ENCODE measurements at regions not wholly inside any gene's neighbourhood (a gene's known extent, or its start where the extent isn't known, plus 50 kb on each side); places are given as distances from the start of the nearest gene placed in this dataset.

- no peak for DNase-seq (ENCODE audit: low read depth, low spot score)
- Histone ChIP-seq H3K36me3 (ENCODE audit: insufficient read depth, low read length) (no peaks in the 10 kb centered on the region), H3K9ac (ENCODE audit: insufficient read length) (no peak overlapping the region), H3K27ac (no peak overlapping the region), H3K4me3 (no peak overlapping the region), H3K9me3 (ENCODE audit: low read depth, low read length) (no peaks in the 10 kb centered on the region)
- TF ChIP-seq EZH2 (IDR thresholded peaks at IDR 0.05) (no peak), FOXP2 (optimal IDR thresholded peaks at IDR 0.05; ENCODE audit: control extremely low read depth, extremely low read length, insufficient read depth) (no peak), POLR2AphosphoS5 (IDR thresholded peaks at IDR 0.05; ENCODE audit: borderline replicate concordance, low read depth, low read length) (no peak)
Observed at GRCh38 chr4:81375745-81376144, 96.0 kb downstream of the RASGEF1B start.

- Histone ChIP-seq H3K9ac (ENCODE audit: insufficient read length) (no peak overlapping the region), H3K27ac (no peak overlapping the region), H3K9me3 (ENCODE audit: low read depth, low read length) (no peaks in the 10 kb centered on the region), H3K36me3 (ENCODE audit: insufficient read depth, low read length) (no peaks in the 10 kb centered on the region), H3K4me3 (no peak overlapping the region)
- DNase-seq (ENCODE audit: low read depth, low spot score), result no peak
- TF ChIP-seq FOXP2 (optimal IDR thresholded peaks at IDR 0.05; ENCODE audit: control extremely low read depth, extremely low read length, insufficient read depth), result no peak
- TF ChIP-seq POLR2AphosphoS5 (IDR thresholded peaks at IDR 0.05; ENCODE audit: borderline replicate concordance, low read depth, low read length), result no peak
- TF ChIP-seq EZH2 (IDR thresholded peaks at IDR 0.05), result no peak
Observed at GRCh38 chr4:81369886-81370285, 101.8 kb downstream of the RASGEF1B start.

GRCh38 chr4:81366779-81367178 is 104.9 kb downstream of the RASGEF1B start:
- Histone ChIP-seq H3K9me3 (ENCODE audit: low read depth, low read length) (no peaks in the 10 kb centered on the region), H3K36me3 (ENCODE audit: insufficient read depth, low read length) (no peaks in the 10 kb centered on the region), H3K9ac (ENCODE audit: insufficient read length) (no peak overlapping the region), H3K4me3 (no peak overlapping the region), H3K27ac (no peak overlapping the region)
- TF ChIP-seq EZH2 (IDR thresholded peaks at IDR 0.05), result no peak
- TF ChIP-seq FOXP2 (optimal IDR thresholded peaks at IDR 0.05; ENCODE audit: control extremely low read depth, extremely low read length, insufficient read depth), result no peak
- TF ChIP-seq POLR2AphosphoS5 (IDR thresholded peaks at IDR 0.05; ENCODE audit: borderline replicate concordance, low read depth, low read length), result no peak
- no peak for DNase-seq (ENCODE audit: low read depth, low spot score)

- Histone ChIP-seq H3K9me3 (ENCODE audit: low read depth, low read length) (no peaks in the 10 kb centered on the region), H3K4me3 (no peak overlapping the region), H3K36me3 (ENCODE audit: insufficient read depth, low read length) (no peaks in the 10 kb centered on the region), H3K9ac (ENCODE audit: insufficient read length) (no peak overlapping the region), H3K27ac (no peak overlapping the region)
- TF ChIP-seq POLR2AphosphoS5 (IDR thresholded peaks at IDR 0.05; ENCODE audit: borderline replicate concordance, low read depth, low read length) (no peak), EZH2 (IDR thresholded peaks at IDR 0.05) (no peak), FOXP2 (optimal IDR thresholded peaks at IDR 0.05; ENCODE audit: control extremely low read depth, extremely low read length, insufficient read depth) (no peak)
- DNase-seq (ENCODE audit: low read depth, low spot score), result no peak
Observed at GRCh38 chr4:81360737-81361136, 111.0 kb downstream of the RASGEF1B start.

- no peaks in the 10 kb centered on the region for H3K9me3 ChIP-seq (ENCODE audit: low read depth, low read length)
- H3K36me3 ChIP-seq (ENCODE audit: insufficient read depth, low read length), result no peaks in the 10 kb centered on the region
- no peak for DNase-seq (ENCODE audit: low read depth, low spot score)
- no peak overlapping the region for H3K9ac ChIP-seq (ENCODE audit: insufficient read length)
- no peak overlapping the region for H3K27ac ChIP-seq
- TF ChIP-seq POLR2AphosphoS5 (IDR thresholded peaks at IDR 0.05; ENCODE audit: borderline replicate concordance, low read depth, low read length) (no peak), EZH2 (IDR thresholded peaks at IDR 0.05) (no peak), FOXP2 (optimal IDR thresholded peaks at IDR 0.05; ENCODE audit: control extremely low read depth, extremely low read length, insufficient read depth) (no peak)
- H3K4me3 ChIP-seq, result no peak overlapping the region
Observed at GRCh38 chr4:81359207-81359606, 112.5 kb downstream of the RASGEF1B start.

- Histone ChIP-seq H3K9ac (ENCODE audit: insufficient read length) (no peak overlapping the region), H3K9me3 (ENCODE audit: low read depth, low read length) (no peaks in the 10 kb centered on the region), H3K36me3 (ENCODE audit: insufficient read depth, low read length) (no peaks in the 10 kb centered on the region), H3K4me3 (no peak overlapping the region), H3K27ac (no peak overlapping the region)
- no peak for TF ChIP-seq POLR2AphosphoS5 (IDR thresholded peaks at IDR 0.05; ENCODE audit: borderline replicate concordance, low read depth, low read length)
- no peak for TF ChIP-seq EZH2 (IDR thresholded peaks at IDR 0.05)
- no peak for TF ChIP-seq FOXP2 (optimal IDR thresholded peaks at IDR 0.05; ENCODE audit: control extremely low read depth, extremely low read length, insufficient read depth)
- no peak for DNase-seq (ENCODE audit: low read depth, low spot score)
Observed at GRCh38 chr4:81358154-81358553, 113.6 kb downstream of the RASGEF1B start.

GRCh38 chr4:81356621-81357020 is 115.1 kb downstream of the RASGEF1B start:
- no peak for DNase-seq (ENCODE audit: low read depth, low spot score)

GRCh38 chr4:81355136-81355535 is 116.6 kb downstream of the RASGEF1B start:
- no peak overlapping the region for H3K9ac ChIP-seq (ENCODE audit: insufficient read length)
- no peaks in the 10 kb centered on the region for H3K9me3 ChIP-seq (ENCODE audit: low read depth, low read length)
- no peak for TF ChIP-seq POLR2AphosphoS5 (IDR thresholded peaks at IDR 0.05; ENCODE audit: borderline replicate concordance, low read depth, low read length)
- no peak for TF ChIP-seq EZH2 (IDR thresholded peaks at IDR 0.05)
- TF ChIP-seq FOXP2 (optimal IDR thresholded peaks at IDR 0.05; ENCODE audit: control extremely low read depth, extremely low read length, insufficient read depth), result no peak
- H3K27ac ChIP-seq, result no peak overlapping the region
- no peak overlapping the region for H3K4me3 ChIP-seq
- H3K36me3 ChIP-seq (ENCODE audit: insufficient read depth, low read length), result no peaks in the 10 kb centered on the region
- DNase-seq (ENCODE audit: low read depth, low spot score), result no peak

More at GRCh38 chr4:81356621-81357020, 115.1 kb downstream of the RASGEF1B start:
- H3K9ac ChIP-seq (ENCODE audit: insufficient read length), result no peak overlapping the region
- no peak overlapping the region for H3K27ac ChIP-seq
- no peak for TF ChIP-seq FOXP2 (optimal IDR thresholded peaks at IDR 0.05; ENCODE audit: control extremely low read depth, extremely low read length, insufficient read depth)
- TF ChIP-seq EZH2 (IDR thresholded peaks at IDR 0.05), result no peak
- TF ChIP-seq POLR2AphosphoS5 (IDR thresholded peaks at IDR 0.05; ENCODE audit: borderline replicate concordance, low read depth, low read length), result no peak
- no peaks in the 10 kb centered on the region for H3K9me3 ChIP-seq (ENCODE audit: low read depth, low read length)
- H3K4me3 ChIP-seq, result no peak overlapping the region
- no peaks in the 10 kb centered on the region for H3K36me3 ChIP-seq (ENCODE audit: insufficient read depth, low read length)

- H3K27ac ChIP-seq, result no peak overlapping the region
- H3K4me3 ChIP-seq, result no peak overlapping the region
- no peak for TF ChIP-seq POLR2AphosphoS5 (IDR thresholded peaks at IDR 0.05; ENCODE audit: borderline replicate concordance, low read depth, low read length)
- no peak for TF ChIP-seq FOXP2 (optimal IDR thresholded peaks at IDR 0.05; ENCODE audit: control extremely low read depth, extremely low read length, insufficient read depth)
- TF ChIP-seq EZH2 (IDR thresholded peaks at IDR 0.05), result no peak
- no peaks in the 10 kb centered on the region for H3K9me3 ChIP-seq (ENCODE audit: low read depth, low read length)
- no peak for DNase-seq (ENCODE audit: low read depth, low spot score)
- no peaks in the 10 kb centered on the region for H3K36me3 ChIP-seq (ENCODE audit: insufficient read depth, low read length)
- H3K9ac ChIP-seq (ENCODE audit: insufficient read length), result no peak overlapping the region
Observed at GRCh38 chr4:81353861-81354260, 117.8 kb downstream of the RASGEF1B start.

Measured in SK-N-MC (cell line).